ENCODE measurements at regions not wholly inside any gene's neighbourhood (a gene's known extent, or its start where the extent isn't known, plus 50 kb on each side); places are given as distances from the start of the nearest gene placed in this dataset.

GRCh38 chr4:81714291-81714690 is 242.6 kb upstream of the RASGEF1B start:
- no peak overlapping the region for H3K27ac Mint-ChIP-seq (ENCODE audit: unreplicated experiment)
- H3K4me3 Mint-ChIP-seq (ENCODE audit: unreplicated experiment): no peak overlapping the region
- no peak for DNase-seq (ENCODE audit: low spot score)
- H3K4me1 Mint-ChIP-seq (ENCODE audit: low read depth): peaks cover 6% of the 10 kb centered on the region
- TF ChIP-seq, protein P1, sequence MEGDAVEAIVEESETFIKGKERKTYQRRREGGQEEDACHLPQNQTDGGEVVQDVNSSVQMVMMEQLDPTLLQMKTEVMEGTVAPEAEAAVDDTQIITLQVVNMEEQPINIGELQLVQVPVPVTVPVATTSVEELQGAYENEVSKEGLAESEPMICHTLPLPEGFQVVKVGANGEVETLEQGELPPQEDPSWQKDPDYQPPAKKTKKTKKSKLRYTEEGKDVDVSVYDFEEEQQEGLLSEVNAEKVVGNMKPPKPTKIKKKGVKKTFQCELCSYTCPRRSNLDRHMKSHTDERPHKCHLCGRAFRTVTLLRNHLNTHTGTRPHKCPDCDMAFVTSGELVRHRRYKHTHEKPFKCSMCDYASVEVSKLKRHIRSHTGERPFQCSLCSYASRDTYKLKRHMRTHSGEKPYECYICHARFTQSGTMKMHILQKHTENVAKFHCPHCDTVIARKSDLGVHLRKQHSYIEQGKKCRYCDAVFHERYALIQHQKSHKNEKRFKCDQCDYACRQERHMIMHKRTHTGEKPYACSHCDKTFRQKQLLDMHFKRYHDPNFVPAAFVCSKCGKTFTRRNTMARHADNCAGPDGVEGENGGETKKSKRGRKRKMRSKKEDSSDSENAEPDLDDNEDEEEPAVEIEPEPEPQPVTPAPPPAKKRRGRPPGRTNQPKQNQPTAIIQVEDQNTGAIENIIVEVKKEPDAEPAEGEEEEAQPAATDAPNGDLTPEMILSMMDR (IDR thresholded peaks at IDR 0.05): no peak
- no peaks in the 10 kb centered on the region for H3K9me3 Mint-ChIP-seq (ENCODE audit: low read depth)
- peaks cover 12% of the 10 kb centered on the region for H3K27me3 Mint-ChIP-seq (ENCODE audit: low read depth)
- H3K36me3 Mint-ChIP-seq (ENCODE audit: low read depth): no peaks in the 10 kb centered on the region

DNA sequence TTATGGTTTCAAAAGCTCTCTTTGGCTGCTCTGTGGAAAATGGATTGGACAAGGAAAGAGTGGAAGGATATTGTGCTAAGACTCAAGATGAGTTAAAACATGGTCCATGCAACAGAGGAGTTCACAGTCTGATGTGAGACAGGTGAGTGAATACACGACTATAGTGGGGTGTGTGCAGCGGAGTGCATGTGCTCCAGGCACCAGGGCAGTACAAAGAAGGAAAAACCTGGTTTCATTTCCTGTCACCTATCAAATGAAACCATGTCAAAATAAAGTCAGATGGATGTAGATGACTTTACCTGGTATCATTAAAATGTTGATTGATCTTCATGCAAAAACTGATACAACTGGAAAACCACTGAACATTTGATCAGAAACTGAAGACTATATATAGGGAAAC is 241.0 kb upstream of the RASGEF1B start:
- H3K36me3 Mint-ChIP-seq (ENCODE audit: low read depth): no peaks in the 10 kb centered on the region
- TF ChIP-seq, protein P1 (IDR thresholded peaks at IDR 0.05): no peak
- peaks cover 3% of the 10 kb centered on the region for H3K9me3 Mint-ChIP-seq (ENCODE audit: low read depth)

GRCh38 chr4:81704461-81704860 is 232.8 kb upstream of the RASGEF1B start:
- no peak for DNase-seq (ENCODE audit: low spot score)
- Mint-ChIP-seq H3K27ac (ENCODE audit: unreplicated experiment) (peak overlapping the region; percentile 51), H3K27me3 (ENCODE audit: low read depth) (no peaks in the 10 kb centered on the region), H3K36me3 (ENCODE audit: low read depth) (no peaks in the 10 kb centered on the region), H3K4me3 (ENCODE audit: unreplicated experiment) (no peak overlapping the region), H3K4me1 (ENCODE audit: low read depth) (peaks cover 17% of the 10 kb centered on the region), H3K9me3 (ENCODE audit: low read depth) (peaks cover 5% of the 10 kb centered on the region)
- TF ChIP-seq, protein P1 (IDR thresholded peaks at IDR 0.05): no peak

More for the DNA sequence above, 241.0 kb upstream of the RASGEF1B start:
- Mint-ChIP-seq H3K27ac (ENCODE audit: unreplicated experiment) (no peak overlapping the region), H3K4me3 (ENCODE audit: unreplicated experiment) (no peak overlapping the region), H3K4me1 (ENCODE audit: low read depth) (peaks cover 6% of the 10 kb centered on the region), H3K27me3 (ENCODE audit: low read depth) (peaks cover 11% of the 10 kb centered on the region)
- no peak for DNase-seq (ENCODE audit: low spot score)

DNA sequence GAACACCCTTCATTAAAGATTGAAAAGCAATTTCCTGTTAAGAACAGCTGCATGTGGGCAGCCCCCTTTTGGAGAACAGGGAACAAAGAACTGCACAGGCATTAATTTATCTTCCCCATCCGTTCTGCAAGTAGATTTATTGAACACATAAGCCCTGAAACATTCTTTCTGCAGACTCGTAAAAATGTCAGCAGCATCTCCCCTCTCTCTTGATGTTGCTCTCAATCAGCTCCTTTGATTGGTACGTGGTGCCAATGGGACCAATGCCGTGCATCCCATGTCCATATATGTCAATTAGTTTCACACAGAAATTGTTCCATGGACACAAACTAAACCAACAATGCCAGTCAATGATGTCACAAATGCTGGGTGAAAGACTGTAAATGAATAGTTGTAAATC is 228.5 kb upstream of the RASGEF1B start:
- no peaks in the 10 kb centered on the region for H3K27me3 Mint-ChIP-seq (ENCODE audit: low read depth)
- no peak overlapping the region for H3K4me3 Mint-ChIP-seq (ENCODE audit: unreplicated experiment)
- TF ChIP-seq, protein P1 (IDR thresholded peaks at IDR 0.05): no peak
- H3K9me3 Mint-ChIP-seq (ENCODE audit: low read depth): peaks cover 3% of the 10 kb centered on the region
- H3K27ac Mint-ChIP-seq (ENCODE audit: unreplicated experiment): no peak overlapping the region
- H3K36me3 Mint-ChIP-seq (ENCODE audit: low read depth): no peaks in the 10 kb centered on the region
- no peak for DNase-seq (ENCODE audit: low spot score)
- peaks cover 23% of the 10 kb centered on the region for H3K4me1 Mint-ChIP-seq (ENCODE audit: low read depth)

GRCh38 chr4:81698538-81699296 is 227.0 kb upstream of the RASGEF1B start:
- Mint-ChIP-seq H3K36me3 (ENCODE audit: low read depth) (no peaks in the 10 kb centered on the region), H3K9me3 (ENCODE audit: low read depth) (peaks cover 2% of the 10 kb centered on the region), H3K4me3 (ENCODE audit: unreplicated experiment) (no peak overlapping the region), H3K4me1 (ENCODE audit: low read depth) (peaks cover 17% of the 10 kb centered on the region), H3K27me3 (ENCODE audit: low read depth) (peaks cover 7% of the 10 kb centered on the region), H3K27ac (ENCODE audit: unreplicated experiment) (no peak overlapping the region)
- DNase-seq (ENCODE audit: low spot score): no peak
- TF ChIP-seq, protein P1 (IDR thresholded peaks at IDR 0.05): no peak

Data from chondrocyte (in vitro differentiated cells).